ENCODE measurements at regions not wholly inside any gene's neighbourhood (a gene's known extent, or its start where the extent isn't known, plus 50 kb on each side); places are given as distances from the start of the nearest gene placed in this dataset.

GRCh38 chr14:82621881-82622450, 1088.3 kb upstream of the SEL1L start:
- ChIA-PET POLR2A (no interaction called here), CTCF (no interaction called here)
- peak; percentile 5 for DNase-seq (ENCODE audit: extremely low spot score)
- TF ChIP-seq ZNF384 (IDR thresholded peaks at IDR 0.05) (no peak), ARNT (IDR thresholded peaks at IDR 0.05) (no peak), BHLHE40 (IDR thresholded peaks at IDR 0.05; ENCODE audit: borderline replicate concordance) (no peak), PKNOX1 (IDR thresholded peaks at IDR 0.05) (no peak), SUZ12 (IDR thresholded peaks at IDR 0.05) (no peak), TARDBP (IDR thresholded peaks at IDR 0.05) (no peak), NFRKB (IDR thresholded peaks at IDR 0.05) (no peak), SP1 (IDR thresholded peaks at IDR 0.05) (no peak), FOXM1 (IDR thresholded peaks at IDR 0.05; ENCODE audit: borderline replicate concordance) (no peak), LEF1 (IDR thresholded peaks at IDR 0.05; ENCODE audit: borderline replicate concordance) (no peak), FOXK2 (IDR thresholded peaks at IDR 0.05) (no peak), L3MBTL2 (conservative IDR thresholded peaks at IDR 0.05) (no peak), HDGF (IDR thresholded peaks at IDR 0.05; ENCODE audit: borderline replicate concordance) (no peak)

- CTCF ChIA-PET, result no interaction called here
These were observed 1092.8 kb upstream of the SEL1L start for GRCh38 chr14:82626156-82627066.

GRCh38 chr14:82635915-82636314, 1102.3 kb upstream of the SEL1L start:
- CTCF ChIA-PET, result no interaction called here
- no peak for DNase-seq (ENCODE audit: extremely low spot score)
- TF ChIP-seq FOXK2 (IDR thresholded peaks at IDR 0.05) (no peak), CTBP1 (IDR thresholded peaks at IDR 0.05; ENCODE audit: borderline replicate concordance) (no peak), ARNT (IDR thresholded peaks at IDR 0.05) (no peak), SUZ12 (IDR thresholded peaks at IDR 0.05) (no peak), HDGF (IDR thresholded peaks at IDR 0.05; ENCODE audit: borderline replicate concordance) (no peak), ELF4 (IDR thresholded peaks at IDR 0.05) (no peak)
- POLR2A ChIA-PET, result no interaction called here

More at GRCh38 chr14:82626156-82627066, 1092.8 kb upstream of the SEL1L start:
- DNase-seq (ENCODE audit: extremely low spot score), result no peak
- no peak for TF ChIP-seq FOXK2 (IDR thresholded peaks at IDR 0.05)
- TF ChIP-seq SUZ12 (IDR thresholded peaks at IDR 0.05), result no peak
- no peak for TF ChIP-seq TARDBP (IDR thresholded peaks at IDR 0.05)
- TF ChIP-seq SP1 (IDR thresholded peaks at IDR 0.05), result no peak
- TF ChIP-seq FOXA1 (IDR thresholded peaks at IDR 0.05), result no peak
- no peak for TF ChIP-seq CTBP1 (IDR thresholded peaks at IDR 0.05; ENCODE audit: borderline replicate concordance)
- POLR2A ChIA-PET, result no interaction called here

GRCh38 chr14:82636426-82636825, 1102.8 kb upstream of the SEL1L start:
- POLR2A ChIA-PET, result no interaction called here
- no peak for DNase-seq (ENCODE audit: extremely low spot score)
- CTCF ChIA-PET, result interaction anchor here (0.5 to 0.6 kb wide), 2 partner anchors 207 to 1103 kb away, joined by 3 read pairs; no protein-coding TSS in a partner anchor
- TF ChIP-seq FOXA1 (IDR thresholded peaks at IDR 0.05), result no peak
- no peak for TF ChIP-seq HDGF (IDR thresholded peaks at IDR 0.05; ENCODE audit: borderline replicate concordance)
- no peak for TF ChIP-seq FOXK2 (IDR thresholded peaks at IDR 0.05)
- TF ChIP-seq FOXM1 (IDR thresholded peaks at IDR 0.05; ENCODE audit: borderline replicate concordance), result no peak
- TF ChIP-seq NFRKB (IDR thresholded peaks at IDR 0.05), result no peak
- TF ChIP-seq CTBP1 (IDR thresholded peaks at IDR 0.05; ENCODE audit: borderline replicate concordance), result no peak
- TF ChIP-seq ZNF384 (IDR thresholded peaks at IDR 0.05), result no peak
- TF ChIP-seq SUZ12 (IDR thresholded peaks at IDR 0.05), result no peak
- TF ChIP-seq ELF4 (IDR thresholded peaks at IDR 0.05), result no peak
- no peak for TF ChIP-seq ARNT (IDR thresholded peaks at IDR 0.05)
- no peak for TF ChIP-seq TARDBP (IDR thresholded peaks at IDR 0.05)
- TF ChIP-seq PKNOX1 (IDR thresholded peaks at IDR 0.05), result no peak
- TF ChIP-seq LEF1 (IDR thresholded peaks at IDR 0.05; ENCODE audit: borderline replicate concordance), result no peak
- TF ChIP-seq SP1 (IDR thresholded peaks at IDR 0.05), result no peak
- TF ChIP-seq BHLHE40 (IDR thresholded peaks at IDR 0.05; ENCODE audit: borderline replicate concordance), result no peak
- TF ChIP-seq L3MBTL2 (conservative IDR thresholded peaks at IDR 0.05), result no peak

- CTCF ChIA-PET, result no interaction called here
- POLR2A ChIA-PET, result no interaction called here
- no peak for DNase-seq (ENCODE audit: extremely low spot score)
- TF ChIP-seq NFRKB (IDR thresholded peaks at IDR 0.05), result no peak
- TF ChIP-seq BHLHE40 (IDR thresholded peaks at IDR 0.05; ENCODE audit: borderline replicate concordance), result no peak
- no peak for TF ChIP-seq SUZ12 (IDR thresholded peaks at IDR 0.05)
- TF ChIP-seq HDGF (IDR thresholded peaks at IDR 0.05; ENCODE audit: borderline replicate concordance), result no peak
- TF ChIP-seq ARNT (IDR thresholded peaks at IDR 0.05), result no peak
- TF ChIP-seq ZNF384 (IDR thresholded peaks at IDR 0.05), result no peak
These were observed 1107.4 kb upstream of the SEL1L start for GRCh38 chr14:82641050-82641540.

GRCh38 chr14:82642425-82642824, 1108.8 kb upstream of the SEL1L start:
- peak; percentile 36 for DNase-seq (ENCODE audit: extremely low spot score)
- ChIA-PET POLR2A (no interaction called here), CTCF (no interaction called here)
- TF ChIP-seq FOXA1 (IDR thresholded peaks at IDR 0.05), result no peak
- TF ChIP-seq ELF4 (IDR thresholded peaks at IDR 0.05), result no peak
- no peak for TF ChIP-seq PKNOX1 (IDR thresholded peaks at IDR 0.05)
- TF ChIP-seq HDGF (IDR thresholded peaks at IDR 0.05; ENCODE audit: borderline replicate concordance), result no peak
- no peak for TF ChIP-seq FOXM1 (IDR thresholded peaks at IDR 0.05; ENCODE audit: borderline replicate concordance)
- TF ChIP-seq BHLHE40 (IDR thresholded peaks at IDR 0.05; ENCODE audit: borderline replicate concordance), result no peak
- no peak for TF ChIP-seq NFRKB (IDR thresholded peaks at IDR 0.05)
- no peak for TF ChIP-seq SP1 (IDR thresholded peaks at IDR 0.05)
- no peak for TF ChIP-seq ZNF384 (IDR thresholded peaks at IDR 0.05)
- TF ChIP-seq FOXK2 (IDR thresholded peaks at IDR 0.05), result no peak
- TF ChIP-seq SUZ12 (IDR thresholded peaks at IDR 0.05), result no peak
- no peak for TF ChIP-seq L3MBTL2 (conservative IDR thresholded peaks at IDR 0.05)
- TF ChIP-seq ARNT (IDR thresholded peaks at IDR 0.05), result no peak
- no peak for TF ChIP-seq CTBP1 (IDR thresholded peaks at IDR 0.05; ENCODE audit: borderline replicate concordance)
- TF ChIP-seq LEF1 (IDR thresholded peaks at IDR 0.05; ENCODE audit: borderline replicate concordance), result no peak
- no peak for TF ChIP-seq TARDBP (IDR thresholded peaks at IDR 0.05)
